ENCODE measurements at regions not wholly inside any gene's neighbourhood (a gene's known extent, or its start where the extent isn't known, plus 50 kb on each side); places are given as distances from the start of the nearest gene placed in this dataset.
"Not testable (repeated sequence)": the region's sequence is repeated elsewhere in the genome, so short reads cannot be mapped to it uniquely, and the experiment has no call there.

DNA sequence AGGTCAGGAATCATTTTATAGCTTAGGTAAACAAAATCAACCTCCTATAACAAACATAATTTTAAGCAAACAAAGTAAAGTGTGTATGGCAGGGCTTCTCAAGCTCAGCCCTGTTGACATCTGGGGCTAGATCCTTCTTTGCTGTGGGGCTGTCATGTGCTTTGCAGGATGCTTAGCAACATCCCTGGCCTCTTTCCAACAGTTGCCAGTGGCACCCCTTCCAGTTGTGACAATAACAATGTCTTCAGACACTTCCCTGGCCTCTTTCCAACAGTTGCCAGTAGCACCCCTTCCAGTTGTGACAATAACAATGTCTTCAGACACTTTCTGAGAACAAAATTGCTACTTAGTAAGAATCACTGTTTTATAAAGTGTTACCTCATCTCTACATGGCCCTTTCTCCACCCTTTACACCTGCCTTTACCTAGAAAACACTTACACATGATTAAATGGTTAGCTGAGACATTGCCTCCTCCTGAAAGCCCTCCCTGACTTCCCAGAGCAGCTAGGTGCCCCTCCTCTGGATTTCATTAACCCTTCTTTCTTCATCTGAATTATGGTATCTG is 194.0 kb upstream of the LMCD1 start:
- no peak for DNase-seq (ENCODE audit: low read depth)

DNA sequence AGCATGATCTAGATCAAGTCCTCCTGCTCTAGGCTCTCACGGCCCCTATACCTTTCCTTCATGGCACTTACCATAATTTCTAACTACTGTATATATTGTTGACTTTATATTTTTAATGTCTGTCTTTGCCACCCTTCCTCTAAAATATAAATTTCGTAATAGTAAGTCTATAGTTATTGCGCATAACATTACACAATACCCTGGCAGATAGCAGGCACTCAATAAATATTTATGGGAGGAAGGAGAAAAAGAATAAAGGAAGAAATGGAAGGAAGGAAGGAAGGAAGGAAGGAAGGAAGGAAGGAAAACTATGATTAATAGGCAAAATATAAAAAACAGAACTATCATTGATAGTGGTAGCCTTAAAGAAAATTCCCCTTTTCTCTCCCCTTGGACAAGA is 190.3 kb upstream of the LMCD1 start:
- DNase-seq (ENCODE audit: low read depth) = no peak

DNA sequence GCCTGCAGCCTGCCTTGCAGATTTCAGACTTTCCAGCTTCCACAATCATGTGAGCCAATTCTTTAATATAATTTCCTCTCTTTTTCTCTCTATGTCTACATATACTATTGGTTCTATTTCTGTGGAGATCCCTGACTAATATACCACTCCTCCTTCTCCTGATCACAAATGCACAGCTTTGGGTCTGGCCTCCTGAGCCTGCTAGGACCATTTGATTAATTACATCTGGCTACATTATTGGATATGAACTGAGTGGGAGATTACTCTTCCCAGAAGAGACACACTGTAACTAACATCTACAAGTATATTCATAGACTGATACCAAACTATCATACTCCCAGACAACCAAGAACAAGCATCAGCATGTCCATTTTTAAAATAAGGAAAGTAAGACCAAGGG is 188.9 kb upstream of the LMCD1 start:
- DNase-seq (ENCODE audit: low read depth) = no peak

DNA sequence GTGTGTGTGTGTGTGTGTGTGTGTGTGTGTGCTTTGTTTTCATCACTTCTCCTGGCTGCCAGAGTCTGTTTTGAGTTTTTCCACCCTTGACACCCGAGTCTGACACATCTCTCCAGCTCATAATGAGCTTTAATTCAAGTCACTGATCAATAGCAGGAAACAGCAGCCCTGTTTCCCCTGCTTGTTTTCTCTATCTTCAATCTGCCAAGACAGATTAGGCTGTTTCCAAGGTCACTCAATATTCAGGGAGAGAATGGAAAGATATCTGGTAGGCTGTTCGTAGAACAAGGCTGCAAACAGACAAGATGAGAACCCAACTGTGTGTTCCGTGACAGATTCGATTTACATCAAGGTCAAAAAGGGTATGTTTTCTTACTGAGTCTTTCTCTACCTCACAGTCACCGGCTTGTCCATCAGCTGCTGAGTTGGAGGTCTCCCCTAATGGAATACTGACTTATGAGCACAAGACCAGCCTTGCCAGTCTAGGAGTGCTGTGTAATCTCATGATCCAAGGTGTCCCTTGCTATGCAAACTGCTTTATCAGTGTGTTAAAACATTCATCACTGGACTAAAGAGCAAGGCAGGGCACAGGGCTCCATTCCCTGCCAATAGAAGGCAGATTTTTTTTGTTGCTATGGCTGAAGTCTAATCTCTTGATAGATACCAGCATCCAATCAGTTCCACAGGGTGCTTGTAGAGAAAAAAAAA is 187.9 kb upstream of the LMCD1 start:
- no peak for DNase-seq (ENCODE audit: low read depth)

DNA sequence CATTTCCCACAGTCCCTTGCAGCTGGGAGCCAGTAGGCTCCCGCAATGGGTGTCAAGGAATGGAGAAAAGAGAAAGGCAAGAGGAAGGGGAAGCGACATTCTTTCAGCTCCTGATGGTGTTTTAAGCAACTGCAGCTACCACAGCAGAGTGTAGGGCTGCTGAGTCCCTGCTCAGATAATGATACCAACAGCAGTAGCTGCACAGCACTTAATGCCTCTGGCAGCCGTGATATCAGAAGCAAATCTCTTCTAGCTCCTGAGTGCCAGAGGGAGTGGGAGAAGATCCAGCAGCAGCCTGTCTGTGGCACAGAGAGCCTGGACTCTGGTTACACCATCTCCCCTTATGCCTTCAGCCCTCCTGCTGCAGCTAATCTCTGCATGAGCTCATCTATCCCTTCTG is 186.1 kb upstream of the LMCD1 start:
- DNase-seq (ENCODE audit: low read depth) = not testable (repeated sequence)

DNA sequence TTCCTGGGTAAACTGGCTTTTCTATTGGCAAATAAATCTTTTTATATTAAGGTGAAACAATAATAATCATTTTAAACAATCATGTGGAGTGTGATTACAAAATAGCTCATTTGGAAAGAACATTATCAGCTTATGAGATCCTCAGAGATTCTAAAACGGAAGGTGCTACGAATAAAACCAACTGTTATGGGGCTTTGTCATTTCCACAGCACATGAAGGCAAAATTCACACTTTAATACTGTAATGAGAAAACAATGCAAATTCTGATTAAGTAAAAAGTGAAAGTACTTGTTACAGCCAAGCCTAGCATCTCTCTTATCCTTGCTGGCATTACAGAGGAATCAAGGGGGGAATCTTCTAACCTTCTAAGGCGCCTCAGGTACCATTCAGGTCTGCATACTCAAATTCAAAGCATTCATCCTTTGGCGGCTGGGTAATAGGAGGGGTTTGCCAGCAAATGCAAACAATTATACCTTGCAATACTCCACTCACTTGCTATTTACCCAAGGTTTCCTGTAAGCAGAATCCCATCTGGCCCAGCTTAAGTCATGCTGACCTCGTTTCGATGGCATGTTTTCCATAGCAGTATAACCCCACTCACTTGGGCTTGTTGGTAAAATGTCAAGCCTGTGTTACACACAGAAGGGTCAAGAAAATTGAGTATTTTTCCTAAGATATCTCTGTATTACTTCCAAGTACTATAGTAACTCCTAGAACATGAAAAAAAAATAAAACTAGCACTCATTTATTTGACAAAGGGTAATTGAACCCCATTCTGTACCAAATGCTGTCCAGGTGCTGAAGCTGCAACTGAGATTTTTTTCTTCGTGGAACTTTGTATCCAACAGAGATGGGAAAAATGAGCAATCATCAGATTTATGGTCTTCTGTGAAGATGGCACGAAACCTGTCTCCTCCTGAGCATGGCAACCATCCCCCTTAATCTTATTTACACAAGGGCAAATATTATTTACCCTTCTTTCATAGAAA is 183.7 kb upstream of the LMCD1 start:
- peak; percentile 4 for DNase-seq (ENCODE audit: low read depth)

DNA sequence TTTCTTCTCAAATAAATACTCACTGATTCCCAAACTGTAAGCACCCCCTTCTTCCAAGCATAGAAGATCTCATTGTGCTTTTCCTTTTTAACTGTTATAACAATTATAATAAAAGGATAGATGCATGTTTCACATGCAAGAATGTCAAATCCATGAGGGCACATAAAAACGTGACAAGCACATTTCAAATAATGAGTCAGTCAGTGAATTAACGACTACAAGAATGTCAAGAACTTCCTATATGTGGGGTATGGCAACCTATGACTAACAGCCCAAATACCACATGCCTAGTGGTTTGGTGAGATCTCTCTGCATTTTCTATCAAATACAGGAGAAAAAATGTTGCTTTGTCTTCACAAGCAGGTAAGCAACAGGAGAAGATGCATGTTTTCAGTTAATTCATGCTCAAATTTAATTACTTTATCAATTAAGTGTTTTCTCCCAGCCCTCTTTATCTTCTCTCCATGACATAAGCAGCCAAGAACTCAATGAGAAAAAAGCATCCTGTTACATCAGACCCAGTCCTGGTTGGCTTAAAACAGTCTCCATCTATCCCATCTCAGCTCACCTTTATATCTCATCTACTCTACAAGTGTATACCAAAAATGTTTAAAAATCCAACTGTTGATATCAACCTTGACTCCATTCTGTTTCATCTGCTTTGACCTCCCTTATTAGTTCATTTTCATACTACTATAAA is 181.5 kb upstream of the LMCD1 start:
- peak; percentile 69 for DNase-seq (ENCODE audit: low read depth)

DNA sequence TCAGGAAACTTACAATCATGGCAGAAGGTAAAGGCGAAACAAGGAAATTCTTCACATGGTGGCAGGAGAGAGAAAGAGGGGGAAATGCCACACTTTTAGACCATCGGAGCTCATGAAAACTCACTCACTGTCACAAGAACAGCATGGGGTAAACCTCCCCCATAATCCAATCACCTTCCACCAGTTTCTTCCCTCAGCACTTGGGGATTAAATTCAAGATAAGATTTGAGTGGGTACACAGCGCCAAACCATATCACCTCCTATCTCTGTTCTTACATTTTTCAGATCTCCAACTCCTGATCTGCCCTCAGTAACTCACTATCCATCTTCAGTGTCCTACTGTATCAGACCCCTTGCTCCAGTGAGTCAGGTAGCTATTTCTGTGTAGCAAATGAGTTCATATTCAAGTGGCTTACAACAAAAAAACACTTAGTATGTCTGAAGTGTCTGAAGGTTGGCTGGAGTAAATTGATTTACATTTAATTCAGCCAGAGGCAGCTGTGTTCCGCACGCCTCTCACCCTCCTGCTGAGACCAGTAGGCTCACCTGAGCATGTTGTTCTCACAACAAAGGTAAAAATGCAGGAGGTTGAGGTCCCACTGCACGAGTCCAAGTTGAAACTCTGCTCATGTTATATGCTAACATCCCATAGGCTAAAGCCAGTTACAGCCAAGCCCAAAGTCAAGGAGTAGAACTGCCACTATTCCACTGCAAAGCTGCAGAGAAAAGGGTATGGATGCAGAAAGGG is 180.7 kb upstream of the LMCD1 start:
- DNase-seq (ENCODE audit: low read depth) = no peak

DNA sequence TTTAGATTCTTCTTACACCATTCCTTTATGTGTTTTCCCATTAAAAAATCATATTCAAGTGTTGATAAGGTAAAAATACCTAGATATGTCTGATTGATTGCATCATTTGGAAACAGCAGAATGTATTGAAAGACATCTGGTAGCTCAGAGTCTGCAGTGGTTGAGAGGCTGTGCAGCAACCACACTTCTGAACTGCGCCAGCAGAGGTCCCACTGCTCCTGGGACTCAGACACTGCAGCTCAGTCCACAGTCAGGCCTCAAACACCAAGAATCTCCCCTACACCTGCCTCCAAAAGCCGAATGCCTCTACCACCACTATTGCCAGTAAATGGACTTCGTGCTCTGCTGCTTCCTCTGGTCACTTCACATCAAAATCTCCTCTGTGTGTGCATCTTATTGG is 176.9 kb upstream of the LMCD1 start:
- DNase-seq (ENCODE audit: low read depth) = no peak

DNA sequence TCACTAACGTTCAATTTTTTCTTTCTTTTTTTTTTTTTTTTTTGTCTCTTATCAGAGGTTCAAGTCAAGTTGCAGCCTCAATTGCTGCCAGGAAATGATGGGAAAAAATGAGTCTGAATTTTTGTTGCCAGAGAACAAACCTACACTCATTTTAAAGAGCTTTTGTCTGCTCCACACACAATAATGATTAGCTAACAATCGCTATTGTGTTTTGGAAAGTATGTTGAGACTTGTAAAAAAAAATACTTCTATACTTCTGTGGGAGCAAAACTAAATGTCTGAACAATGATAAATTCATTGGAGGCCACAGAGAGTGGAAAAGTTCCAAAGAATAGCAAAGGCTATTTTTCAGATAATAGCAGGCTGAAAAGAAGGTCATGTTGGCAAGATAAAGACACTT is 176.3 kb upstream of the LMCD1 start:
- DNase-seq (ENCODE audit: low read depth) = no peak

DNA sequence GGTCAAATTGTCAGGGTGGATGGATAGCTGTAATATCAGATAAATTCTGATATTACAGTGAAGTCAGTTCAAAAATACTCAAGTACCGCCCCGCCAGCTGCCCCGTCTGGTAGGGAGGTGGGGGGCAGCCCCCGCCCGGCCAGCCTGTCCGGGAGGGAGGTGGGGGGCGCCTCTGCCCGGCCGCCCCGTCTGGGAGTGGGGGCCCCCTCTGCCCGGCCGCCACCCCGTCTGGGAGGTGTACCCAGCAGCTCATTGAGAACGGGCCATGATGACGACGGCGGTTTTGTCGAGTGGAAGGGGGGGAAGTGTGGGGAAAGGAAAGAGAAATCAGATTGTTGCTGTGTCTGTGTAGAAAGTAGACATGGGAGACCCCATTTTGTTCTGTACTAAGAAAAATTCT is 175.8 kb upstream of the LMCD1 start:
- not testable (repeated sequence) for DNase-seq (ENCODE audit: low read depth)

DNA sequence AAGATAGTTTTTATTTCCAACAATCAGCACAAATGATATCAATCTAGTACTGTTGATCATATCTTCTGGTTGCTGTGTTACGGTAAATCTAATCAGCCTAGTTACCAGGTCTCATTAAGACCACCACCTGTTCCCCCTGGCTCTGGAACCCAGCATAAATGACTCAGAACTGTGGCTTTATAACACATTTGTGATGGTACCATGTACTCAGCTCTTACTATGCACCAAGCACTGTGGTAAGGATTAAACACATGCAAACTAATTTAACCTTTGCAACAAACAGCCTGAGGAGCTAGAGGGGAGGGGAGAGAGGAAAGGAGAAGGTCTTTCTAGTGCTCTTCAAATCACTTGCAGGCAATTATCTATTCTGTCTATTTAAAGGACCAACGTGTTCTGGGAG is 173.9 kb upstream of the LMCD1 start:
- DNase-seq (ENCODE audit: low read depth) = no peak

DNA sequence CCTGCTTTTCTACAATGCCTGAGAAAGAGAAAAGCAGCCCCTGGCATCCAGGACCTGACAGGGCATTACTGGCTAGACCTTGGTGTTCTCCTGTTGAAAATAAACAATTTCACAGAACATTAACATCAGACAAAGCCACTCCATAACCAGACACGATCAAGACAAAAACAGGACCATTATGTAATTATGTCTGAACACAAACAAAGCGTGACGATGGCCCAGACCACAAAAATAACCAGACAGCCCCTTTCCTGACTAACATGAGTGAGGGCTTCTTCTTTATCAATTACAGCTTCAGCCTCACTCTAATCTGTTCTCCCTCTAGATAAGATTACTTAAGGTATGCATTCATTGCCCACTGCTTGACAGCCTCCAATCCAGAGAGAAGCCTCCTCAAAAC is 172.7 kb upstream of the LMCD1 start:
- DNase-seq (ENCODE audit: low read depth) = no peak

DNA sequence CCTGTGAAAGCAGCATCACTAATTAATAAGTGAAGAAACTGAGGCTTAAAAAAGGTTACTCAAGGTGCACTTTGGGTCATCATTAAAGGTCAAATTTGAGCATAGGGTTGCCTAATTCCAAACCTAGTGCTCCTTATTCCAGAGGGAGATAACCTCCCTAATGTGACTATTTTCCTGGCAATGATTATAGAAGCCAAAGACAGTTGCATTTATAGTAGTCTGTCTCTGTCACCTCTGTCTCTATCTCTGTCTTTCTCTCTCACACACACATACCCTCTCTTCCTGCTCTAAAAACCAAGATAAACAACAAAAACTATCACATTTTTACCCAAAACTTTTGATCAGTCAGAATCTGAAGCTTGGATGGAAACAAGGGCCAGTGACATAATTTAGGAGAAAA is 172.0 kb upstream of the LMCD1 start:
- DNase-seq (ENCODE audit: low read depth) = no peak

DNA sequence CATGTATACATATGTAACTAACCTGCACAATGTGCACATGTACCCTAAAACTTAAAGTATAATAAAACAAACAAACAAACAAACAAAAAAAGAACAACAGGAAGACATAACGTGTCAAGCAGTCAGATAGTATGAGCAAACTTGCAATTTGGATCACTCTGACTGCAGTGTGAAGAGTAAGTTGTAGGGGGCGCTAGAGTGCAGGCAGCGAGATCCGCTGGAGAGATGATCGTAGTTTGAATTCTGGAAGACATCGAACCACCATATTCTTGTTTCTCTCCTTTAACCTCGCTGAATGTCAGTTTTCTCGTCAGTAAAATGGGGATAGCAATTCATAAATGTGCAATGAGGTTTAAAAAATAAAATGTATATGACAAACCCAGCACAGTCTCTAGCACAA is 165.2 kb upstream of the LMCD1 start:
- no peak for DNase-seq (ENCODE audit: low read depth)

DNA sequence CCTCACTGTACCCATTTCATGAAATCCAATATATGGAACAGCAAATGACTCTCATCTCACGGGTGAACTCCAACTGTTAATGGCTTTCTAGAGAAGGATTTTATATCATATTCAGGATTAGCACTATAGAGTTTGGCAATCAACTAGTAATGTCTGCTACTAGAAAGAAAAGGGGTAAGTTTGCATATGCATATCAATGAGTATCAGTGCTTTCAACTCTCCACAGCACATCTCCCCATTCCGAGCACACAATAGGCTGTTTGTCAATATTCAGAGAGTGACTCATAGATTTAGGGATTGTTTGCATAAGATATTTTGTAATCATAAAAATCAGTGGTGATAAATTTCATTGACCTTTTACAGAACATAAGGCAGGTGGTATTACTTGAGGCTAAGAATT is 163.2 kb upstream of the LMCD1 start:
- no peak for DNase-seq (ENCODE audit: low read depth)

DNA sequence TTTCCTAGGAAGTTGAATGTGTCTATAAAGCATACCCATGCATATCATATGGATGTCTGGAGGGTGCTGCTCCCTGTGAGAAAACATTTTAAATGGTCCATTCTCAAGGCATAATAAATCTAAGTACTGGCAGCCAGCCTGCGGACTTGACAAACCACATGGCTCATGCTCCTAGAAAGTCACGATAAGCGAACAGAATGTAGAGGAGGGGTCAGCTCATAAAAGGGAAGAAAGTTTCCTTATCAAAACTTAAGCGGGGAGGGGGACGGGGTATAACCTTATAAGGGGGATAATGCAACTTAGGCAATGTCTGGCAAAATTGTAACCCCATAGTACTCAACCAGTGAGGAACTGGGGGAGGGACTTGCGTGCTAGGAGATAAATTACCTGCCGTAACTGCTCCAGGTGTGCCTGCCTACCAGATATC is 159.8 kb upstream of the LMCD1 start:
- no peak for DNase-seq (ENCODE audit: low read depth)

DNA sequence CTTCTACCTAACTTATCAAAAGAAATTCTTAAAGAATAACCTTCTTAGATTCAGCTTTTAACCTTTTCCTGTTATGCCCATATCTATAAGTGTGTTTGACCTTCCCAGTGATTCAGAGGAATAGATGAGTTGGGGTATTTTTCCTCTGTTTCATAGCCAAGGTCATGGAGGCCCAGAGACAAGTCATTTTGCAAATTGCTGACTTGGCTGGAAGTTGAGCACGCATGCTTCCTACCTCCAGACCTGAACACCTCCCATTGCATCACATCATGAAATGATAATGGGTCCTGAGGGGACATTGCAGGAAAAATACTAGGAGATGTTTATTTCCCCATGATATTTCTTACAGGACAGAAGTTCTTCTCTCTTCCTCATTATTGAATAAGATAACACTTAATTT is 158.6 kb upstream of the LMCD1 start:
- no peak for DNase-seq (ENCODE audit: low read depth)

DNA sequence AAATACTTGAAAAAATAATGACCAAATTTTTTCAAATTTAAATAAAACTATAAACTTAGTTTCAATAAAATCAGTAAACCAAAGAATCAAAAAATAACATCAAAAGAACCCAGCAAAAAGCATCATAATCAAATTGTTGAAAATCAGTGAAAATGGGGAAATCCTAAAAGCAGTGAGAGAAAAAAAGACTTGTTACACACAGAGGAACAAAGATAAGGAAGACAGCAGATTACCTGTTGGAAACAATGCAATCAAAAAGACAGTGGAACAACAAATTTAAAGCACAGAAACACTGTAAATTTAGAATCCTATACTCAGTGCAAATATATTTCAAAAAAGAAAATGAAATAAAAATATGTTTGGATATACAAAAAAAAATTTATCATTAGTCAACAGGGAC is 156.2 kb upstream of the LMCD1 start:
- DNase-seq (ENCODE audit: low read depth) = no peak

DNA sequence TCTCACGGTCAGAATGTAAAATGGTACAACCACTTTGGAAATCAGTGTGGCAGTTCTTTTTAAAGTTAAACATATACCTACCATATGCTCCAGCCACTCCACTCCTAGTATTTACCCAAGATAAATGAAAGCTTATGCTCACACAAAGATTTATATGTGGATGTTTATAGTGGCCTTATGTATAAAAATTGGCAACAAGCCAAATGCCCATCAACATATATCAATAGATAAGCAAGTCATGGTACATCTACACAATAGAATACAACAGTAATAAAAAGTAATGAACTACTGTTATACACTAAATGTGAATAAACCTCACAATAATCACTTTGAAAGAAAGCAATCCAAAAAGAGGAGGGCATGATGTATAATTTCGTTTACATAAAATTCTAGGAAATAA is 153.5 kb upstream of the LMCD1 start:
- DNase-seq (ENCODE audit: low read depth) = no peak

DNA sequence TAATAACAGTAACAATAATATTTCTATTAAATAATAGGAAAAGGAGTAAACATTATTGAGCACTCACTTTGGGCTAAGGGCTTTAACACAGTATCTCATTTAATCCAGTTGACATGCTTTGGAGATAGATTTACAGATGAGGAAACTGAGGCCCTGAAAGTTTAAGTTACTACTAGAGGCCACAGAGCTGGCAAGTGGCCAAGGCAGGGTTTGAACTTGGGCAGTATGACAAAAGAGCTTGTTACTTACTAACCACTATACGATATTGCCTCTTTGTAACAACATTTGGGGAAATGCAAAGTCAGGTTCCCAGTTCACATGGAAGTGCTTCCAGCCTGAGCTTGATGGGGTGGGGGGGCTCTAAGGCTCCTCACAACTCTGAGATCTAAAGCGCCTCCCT is 149.1 kb upstream of the LMCD1 start:
- no peak for DNase-seq (ENCODE audit: low read depth)

DNA sequence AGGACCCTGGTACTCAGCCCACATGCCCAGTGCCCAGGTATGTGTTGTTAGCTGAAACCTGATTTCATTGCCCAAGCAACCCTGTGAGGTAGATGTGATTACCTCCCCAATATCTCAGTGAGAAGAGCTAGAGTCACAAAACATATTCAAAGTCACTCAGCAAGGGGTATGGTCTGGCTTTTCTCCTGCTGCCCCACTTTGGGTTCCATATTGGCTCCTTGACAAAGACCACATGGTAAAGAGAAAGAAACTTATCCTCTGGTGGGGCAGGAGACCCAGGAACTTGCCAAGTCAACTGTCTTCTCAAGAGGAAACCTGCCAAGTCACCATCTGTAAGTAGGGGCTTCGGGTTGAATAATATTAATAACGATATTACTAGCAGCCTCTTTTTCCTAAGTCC is 148.3 kb upstream of the LMCD1 start:
- DNase-seq (ENCODE audit: low read depth) = no peak

Measured in M059J (cell line).